GM12878 (cell line): ENCODE measurements at regions not wholly inside any gene's neighbourhood (a gene's known extent, or its start where the extent isn't known, plus 50 kb on each side); places are given as distances from the start of the nearest gene placed in this dataset.

Experiments used
- ASH2L ChIP-seq: fragments of 300-600, 200-600 bp; sonication (generic); IDR thresholded peaks from 2 replicates; pipeline ENCODE4 v1.6.1; 2017; ENCODE audit warnings: low read depth, mild to moderate bottlenecking, borderline replicate concordance
- PAX5 ChIP-seq: IDR thresholded peaks from 2 replicates; pipeline ENCODE4 v1.6.1; 2011; ENCODE audit warnings: low read depth, low read length, borderline replicate concordance
- RAD21 ChIP-seq: IDR thresholded peaks from 2 replicates; pipeline ENCODE4 v1.6.1; 2011; ENCODE audit warnings: mild to moderate bottlenecking, low read depth, low read length, moderate library complexity; ENCODE audit not compliant: insufficient read depth
- SIN3A ChIP-seq: IDR thresholded peaks from 2 replicates; pipeline ENCODE4 v1.6.1; 2012; ENCODE audit warnings: low read depth, low read length, improper control_type of control experiment
- SUZ12 ChIP-seq: fragments of 200-600 bp; sonication (generic); IDR thresholded peaks from one replicate; pipeline ENCODE4 v1.6.1; 2018; ENCODE audit warnings: antibody characterized with exemption, mild to moderate bottlenecking; ENCODE audit not compliant: unreplicated experiment
- TAF1 ChIP-seq: IDR thresholded peaks from 2 replicates; pipeline ENCODE4 v1.6.1; 2011; ENCODE audit warnings: mild to moderate bottlenecking, low read depth, low read length, borderline replicate concordance
- TF ChIP-seq, protein P1 (sequence below), 3 experiments: IDR thresholded peaks in 2 of 3; conservative IDR thresholded peaks in 1 of 3; 2 replicates each; pipeline ENCODE4 v1.5.1; 2011; ENCODE audit warnings: low read depth in 3 of 3, low read length in 3 of 3, mild to moderate bottlenecking in 3 of 3, control low read depth in 2 of 3, moderate library complexity in 2 of 3, inconsistent platforms in 1 of 3, mixed read lengths in 1 of 3; ENCODE audit not compliant: control insufficient read depth in 2 of 3, insufficient read depth in 1 of 3; ENCODE audit errors: extremely low read depth in 1 of 3

DNA sequence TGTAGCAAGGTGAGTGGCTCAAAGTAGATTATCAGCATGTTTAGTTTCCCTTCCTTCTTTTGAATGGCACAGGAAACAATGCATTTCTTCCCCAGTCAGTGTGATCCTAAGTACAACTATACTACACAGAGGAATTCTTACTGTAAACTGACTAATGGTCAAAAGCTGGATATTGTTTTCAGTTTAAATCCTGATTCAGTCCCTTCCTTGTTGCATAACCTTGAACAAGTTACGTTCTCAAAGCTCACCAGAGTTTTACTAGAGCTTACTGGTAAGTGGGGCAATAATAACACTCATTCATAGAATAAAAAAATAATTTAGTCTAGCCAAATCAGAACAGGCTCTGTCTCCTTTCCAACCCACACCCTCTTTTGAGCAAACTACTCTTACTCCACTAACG lies 180.1 kb downstream of the POSTN start:
- TF ChIP-seq, protein P1, sequence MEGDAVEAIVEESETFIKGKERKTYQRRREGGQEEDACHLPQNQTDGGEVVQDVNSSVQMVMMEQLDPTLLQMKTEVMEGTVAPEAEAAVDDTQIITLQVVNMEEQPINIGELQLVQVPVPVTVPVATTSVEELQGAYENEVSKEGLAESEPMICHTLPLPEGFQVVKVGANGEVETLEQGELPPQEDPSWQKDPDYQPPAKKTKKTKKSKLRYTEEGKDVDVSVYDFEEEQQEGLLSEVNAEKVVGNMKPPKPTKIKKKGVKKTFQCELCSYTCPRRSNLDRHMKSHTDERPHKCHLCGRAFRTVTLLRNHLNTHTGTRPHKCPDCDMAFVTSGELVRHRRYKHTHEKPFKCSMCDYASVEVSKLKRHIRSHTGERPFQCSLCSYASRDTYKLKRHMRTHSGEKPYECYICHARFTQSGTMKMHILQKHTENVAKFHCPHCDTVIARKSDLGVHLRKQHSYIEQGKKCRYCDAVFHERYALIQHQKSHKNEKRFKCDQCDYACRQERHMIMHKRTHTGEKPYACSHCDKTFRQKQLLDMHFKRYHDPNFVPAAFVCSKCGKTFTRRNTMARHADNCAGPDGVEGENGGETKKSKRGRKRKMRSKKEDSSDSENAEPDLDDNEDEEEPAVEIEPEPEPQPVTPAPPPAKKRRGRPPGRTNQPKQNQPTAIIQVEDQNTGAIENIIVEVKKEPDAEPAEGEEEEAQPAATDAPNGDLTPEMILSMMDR (IDR thresholded peaks at IDR 0.05 in 2 of 3, conservative IDR thresholded peaks at IDR 0.05 in 1 of 3; ENCODE audit: control insufficient read depth in 2 of 3, extremely low read depth in 1 of 3, insufficient read depth in 1 of 3, low read depth in 3 of 3, low read length in 3 of 3): no peak
- TF ChIP-seq ASH2L (no peak), SIN3A (no peak), PAX5 (no peak), RAD21 (no peak), TAF1 (no peak), SUZ12 (no peak)
